ENCODE measurements at regions not wholly inside any gene's neighbourhood (a gene's known extent, or its start where the extent isn't known, plus 50 kb on each side); places are given as distances from the start of the nearest gene placed in this dataset.

DNA sequence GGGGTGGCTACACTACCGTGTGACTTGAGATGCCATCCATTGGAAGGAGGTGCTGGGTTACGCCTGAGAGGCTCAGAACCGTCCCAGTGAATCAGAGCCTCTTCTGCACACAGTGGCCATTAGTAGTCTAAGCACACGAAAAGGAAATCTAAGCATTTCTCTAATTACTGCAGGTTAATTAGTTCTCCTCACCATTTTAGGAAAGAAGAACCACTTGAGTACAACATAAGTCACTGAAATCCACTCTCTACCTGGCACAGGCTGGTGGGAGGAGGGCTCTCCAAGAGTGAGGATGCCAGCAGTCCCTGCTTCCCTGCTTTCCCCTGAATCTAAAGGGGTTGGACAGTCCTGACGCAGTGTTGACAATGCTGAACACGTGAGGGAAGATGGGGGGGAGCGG, 606.3 kb downstream of the NPHP4 start:
- no peak for DNase-seq (ENCODE audit: low read depth in 2 of 2)

DNA sequence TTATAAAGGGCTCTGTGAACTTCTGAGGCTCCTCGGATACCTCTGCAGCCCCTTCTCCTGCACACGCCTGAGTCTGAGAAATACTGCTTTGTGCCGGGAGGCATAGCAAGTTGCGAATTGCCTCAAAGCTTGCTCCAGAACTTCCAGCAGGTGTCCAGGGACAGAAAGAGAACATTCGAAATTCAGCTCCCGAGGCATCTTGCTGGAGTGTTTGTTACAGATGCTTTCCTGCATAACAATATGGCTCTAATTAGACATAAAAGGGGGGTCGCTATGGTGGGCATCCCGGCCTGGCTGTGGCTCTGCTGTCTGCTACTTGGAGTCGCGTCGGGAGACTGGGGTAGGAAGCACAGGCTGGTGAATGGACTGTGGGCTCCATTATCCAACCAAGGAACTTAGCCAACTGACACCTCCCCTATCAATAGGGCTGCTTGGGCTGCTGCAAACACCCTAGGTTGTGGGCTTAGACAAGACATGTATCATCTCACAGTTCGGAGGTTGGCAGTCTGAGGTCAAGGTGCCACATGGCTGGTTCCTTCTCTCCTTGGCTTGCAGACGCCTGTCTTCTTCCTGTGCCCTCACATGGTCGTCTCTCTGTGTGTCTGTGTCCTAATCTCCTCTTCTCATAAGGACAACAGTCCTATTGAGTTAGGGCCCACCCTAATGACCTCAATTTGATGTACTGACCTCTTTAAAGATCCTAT, 607.0 kb downstream of the NPHP4 start:
- no peak for DNase-seq (ENCODE audit: low read depth in 2 of 2)

DNA sequence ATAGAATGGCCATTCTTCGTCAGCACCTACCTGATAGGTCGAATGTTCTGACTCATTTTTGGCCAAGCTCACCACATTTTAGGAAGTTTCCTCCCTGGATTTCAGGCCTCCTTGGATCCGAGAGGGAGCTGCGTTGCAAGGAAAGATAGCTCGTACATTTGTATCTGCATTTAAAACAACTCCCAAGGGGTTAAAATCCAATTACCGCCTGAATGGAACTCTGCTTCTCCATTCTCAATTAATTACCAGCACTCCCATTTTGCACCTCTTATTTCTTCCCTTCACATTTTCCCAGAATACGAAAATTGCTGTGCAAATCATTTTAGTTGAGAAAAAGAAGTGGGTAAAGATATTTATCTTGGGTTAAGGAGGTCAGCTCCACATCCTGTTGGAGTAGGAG, 610.7 kb downstream of the NPHP4 start:
- DNase-seq (ENCODE audit: low read depth in 2 of 2) = no peak

DNA sequence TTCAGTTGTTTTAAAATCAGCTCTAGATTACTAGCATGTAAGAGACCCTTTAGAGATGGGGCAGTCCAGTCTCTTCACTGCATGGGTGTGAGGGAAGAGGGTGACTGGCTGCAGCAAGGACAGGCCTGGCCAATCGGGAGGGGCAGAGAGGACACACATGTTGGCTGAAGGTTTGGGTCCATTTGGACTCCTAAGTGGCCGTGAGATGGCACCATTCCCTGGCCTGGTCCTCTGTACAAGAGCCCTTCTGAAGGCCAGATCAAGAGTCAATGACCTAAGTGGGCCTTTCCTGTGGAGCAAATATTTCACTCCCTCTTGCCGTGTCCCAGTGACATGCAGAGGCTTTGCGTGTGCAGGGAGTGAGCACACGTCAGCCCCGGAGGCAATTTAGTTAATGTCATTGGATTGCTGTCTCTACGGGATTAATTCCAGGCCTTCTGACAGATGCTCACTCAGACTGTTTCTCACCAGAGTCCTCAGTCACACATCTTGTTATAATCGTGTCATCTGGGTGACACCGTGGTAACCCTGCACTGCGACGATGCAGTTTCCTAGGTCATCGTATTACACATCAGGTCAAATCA, 613.0 kb downstream of the NPHP4 start:
- no peak for DNase-seq (ENCODE audit: low read depth in 2 of 2)

DNA sequence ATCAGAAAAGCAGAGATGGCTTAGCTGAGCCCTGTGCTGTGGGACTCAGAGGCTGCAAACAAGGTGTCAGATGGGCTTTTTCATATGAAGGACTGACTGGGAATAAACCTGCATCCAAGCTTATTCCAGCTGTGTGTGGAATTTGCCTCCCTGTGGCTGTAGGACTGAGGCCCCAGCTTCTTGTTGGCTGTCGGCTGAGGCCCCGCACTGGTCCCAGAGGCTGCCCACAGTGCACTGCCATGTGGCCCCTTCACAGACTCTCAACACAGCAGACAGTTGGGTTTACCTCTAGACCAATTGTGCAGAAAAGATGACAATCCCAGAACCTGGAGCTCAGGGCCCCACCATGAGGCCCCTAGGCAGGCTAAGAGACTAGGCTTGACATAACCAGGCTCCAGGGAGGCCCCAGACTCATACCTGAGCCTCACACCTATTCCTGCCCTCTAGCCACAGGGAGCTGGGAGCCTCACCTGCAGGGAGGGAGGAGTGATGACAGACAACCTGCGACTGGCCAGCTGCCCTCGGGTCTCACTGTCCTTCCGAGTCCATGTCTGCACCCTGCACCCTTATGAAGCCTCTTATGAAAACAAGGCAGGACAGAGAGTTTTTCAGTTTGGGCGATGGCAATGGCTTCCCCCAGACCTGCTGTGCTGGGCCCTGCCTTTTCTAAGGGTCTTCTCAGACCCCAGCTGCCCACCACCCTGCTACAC, 615.5 kb downstream of the NPHP4 start:
- no peak for DNase-seq (ENCODE audit: low read depth in 2 of 2)

DNA sequence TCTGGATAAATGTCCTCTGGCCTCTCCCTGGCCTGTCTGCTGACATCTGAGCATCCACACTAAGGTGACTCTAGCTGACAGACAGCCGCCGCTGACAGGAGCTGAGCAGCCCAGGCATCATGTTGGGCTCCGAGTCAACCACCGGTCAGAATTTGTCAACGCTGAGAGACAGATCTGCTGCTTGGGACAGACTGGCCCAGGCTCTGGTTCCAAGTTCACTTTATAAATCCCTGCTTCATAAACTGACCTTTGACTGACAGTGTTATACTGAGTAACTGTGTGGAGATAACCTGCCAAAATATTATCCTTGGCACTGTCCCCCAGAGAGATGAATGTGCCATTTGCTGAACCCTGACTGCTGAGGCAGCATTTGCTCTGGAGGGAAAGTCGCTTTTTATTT, 616.7 kb downstream of the NPHP4 start:
- DNase-seq (ENCODE audit: low read depth in 2 of 2) = no peak

DNA sequence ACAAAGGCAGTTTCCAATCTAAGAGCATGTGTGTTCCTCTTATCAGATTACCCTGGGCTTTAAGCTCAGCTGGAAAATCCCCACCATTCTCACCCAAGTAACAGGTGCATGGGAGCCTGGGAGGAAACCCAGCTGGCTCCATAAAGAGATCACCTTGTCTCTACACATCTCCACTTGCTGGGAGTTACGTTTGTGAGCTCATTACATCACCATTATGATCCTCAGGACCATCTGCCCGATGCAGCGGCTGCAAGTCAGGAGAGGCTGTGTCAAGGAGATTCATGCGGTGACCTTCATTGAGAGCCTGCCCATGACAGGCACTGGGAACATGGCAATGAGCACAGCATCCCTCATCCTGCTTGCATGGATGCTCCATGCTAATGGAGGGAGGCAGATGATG, 618.0 kb downstream of the NPHP4 start:
- no peak for DNase-seq (ENCODE audit: low read depth in 2 of 2)

DNA sequence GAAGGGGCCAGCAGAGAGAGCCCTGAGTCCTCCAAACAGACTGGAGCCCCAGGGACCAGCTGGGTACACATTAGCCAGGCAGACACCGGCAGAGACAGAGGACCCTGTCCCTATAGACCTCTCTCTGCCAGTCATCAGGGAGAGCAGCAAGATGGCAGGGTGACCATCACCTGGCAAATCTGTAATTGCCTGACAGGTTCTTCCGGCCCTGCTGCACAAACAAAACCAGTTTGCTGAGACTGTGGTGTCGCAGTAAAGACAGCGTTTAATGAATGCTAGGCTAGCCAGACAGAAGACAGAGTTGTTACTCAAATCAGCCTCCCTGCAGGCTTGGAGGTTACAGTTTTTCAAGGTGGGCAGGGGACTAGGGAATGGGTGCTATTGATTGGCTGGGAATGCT, 618.9 kb downstream of the NPHP4 start:
- no peak for DNase-seq (ENCODE audit: low read depth in 2 of 2)

DNA sequence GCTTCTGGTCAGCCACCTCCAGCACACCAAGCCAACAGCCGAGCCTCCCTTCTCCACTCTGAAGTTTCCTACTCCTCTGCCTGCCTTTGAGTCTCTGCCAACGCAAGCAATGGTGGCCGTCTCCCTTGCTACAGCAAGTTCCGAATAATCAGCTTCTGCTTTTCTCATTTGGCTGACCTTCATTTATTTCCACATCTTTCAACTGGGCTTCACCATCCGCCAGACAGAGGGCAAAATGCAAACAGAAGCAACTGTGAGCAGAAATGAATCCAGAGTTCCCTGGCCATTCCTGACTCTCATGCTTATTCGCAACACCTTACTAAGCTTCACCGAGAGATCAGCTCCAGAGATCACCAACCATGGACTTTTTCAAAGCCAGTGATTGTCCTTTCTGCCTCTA, 621.0 kb downstream of the NPHP4 start:
- no peak for DNase-seq (ENCODE audit: low read depth in 2 of 2)

DNA sequence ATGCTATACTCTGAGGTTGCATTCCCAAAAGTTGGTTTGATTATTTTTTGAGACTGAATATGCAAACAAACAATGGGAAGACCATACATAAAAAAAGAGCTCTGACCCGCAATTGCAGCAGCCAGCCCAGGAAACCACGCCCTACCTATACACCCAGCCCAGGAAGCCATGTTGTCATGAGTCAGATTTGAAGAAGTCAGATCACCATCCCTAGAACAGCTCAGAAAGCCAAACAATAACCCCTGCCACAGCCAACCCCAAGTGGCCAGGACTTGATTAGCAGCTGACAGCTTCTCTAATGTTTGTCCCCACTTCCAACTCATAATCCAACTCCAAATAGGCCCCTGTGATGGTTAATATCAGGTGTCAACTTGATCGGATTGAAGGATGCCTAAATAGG, 621.9 kb downstream of the NPHP4 start:
- no peak for DNase-seq (ENCODE audit: low read depth in 2 of 2)

DNA sequence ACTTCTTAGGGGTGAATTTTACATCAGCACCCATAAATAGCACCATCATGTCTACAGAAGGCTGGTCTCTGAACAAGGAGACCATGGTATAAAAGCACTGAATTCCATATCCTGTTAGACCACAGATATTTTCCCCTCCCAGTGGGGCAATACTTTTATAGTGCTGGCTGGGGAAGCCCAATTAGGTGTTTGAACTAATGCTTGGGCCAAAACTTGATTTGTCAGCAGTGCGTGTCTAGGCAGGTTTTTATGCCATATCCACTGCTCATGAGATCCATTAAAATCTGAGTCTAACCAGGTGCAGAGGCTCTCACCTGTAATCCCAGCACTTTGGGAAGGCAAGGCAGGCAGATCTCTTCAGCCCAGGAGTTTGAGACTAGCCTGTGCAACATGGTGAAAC, 623.0 kb downstream of the NPHP4 start:
- DNase-seq (ENCODE audit: low read depth in 2 of 2) = no peak

DNA sequence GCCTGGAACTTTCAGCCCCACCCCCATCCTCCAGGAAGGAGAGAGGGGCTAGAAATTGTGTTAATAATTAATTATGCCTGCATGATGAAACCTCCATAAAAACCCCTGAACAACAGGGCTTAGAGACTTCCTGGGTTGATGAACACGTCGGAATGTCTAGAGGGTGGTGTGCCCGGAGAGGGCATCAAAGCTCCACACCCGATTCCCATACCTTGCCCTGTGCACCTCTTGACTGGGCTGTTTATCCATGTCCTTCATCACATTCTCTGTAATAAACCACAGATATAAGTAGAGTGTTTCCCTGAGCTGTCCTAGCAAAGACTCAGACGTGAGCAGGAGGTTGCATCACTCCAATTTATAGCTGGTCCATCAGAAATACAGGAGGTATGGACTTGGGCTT, 624.0 kb downstream of the NPHP4 start:
- no peak for DNase-seq (ENCODE audit: low read depth in 2 of 2)

DNA sequence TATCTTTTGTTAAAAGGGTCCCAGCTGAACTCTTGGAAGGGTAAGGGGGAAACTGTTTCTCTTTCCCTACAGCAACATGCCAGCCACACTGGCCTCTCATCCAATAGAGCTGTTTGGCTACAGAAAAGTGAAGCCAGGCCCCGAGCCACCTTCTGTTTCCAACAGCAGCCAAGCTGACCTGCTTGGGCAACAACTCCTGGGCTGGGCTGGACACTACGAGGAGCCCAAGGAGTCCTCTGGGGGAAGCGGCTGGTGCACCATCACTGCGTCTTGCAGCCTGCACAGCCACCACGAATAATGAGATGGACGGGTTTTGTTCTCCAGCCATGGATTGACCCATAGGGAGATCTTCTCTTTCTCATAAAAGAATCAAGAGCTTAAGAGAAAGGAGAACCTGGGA, 624.9 kb downstream of the NPHP4 start:
- no peak for DNase-seq (ENCODE audit: low read depth in 2 of 2)

DNA sequence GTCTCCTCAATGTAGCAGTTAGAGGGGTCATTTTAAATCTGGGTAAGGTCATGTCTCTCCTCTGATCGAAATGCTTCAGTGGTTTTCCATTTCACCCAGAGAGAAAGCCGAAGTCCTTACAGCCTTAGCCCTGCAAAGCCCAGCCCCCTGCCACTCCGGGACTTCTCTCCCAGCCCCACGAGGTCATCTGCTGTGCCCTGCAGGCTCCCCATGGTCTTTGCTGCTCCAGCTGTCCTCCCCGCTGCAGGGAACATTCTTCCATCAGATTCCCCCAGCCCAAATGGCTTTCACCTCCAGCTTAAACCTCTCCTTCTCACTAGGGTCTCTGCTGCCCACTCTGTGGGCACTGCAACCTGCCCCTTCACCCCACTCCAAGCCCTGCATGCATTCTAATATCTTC, 626.5 kb downstream of the NPHP4 start:
- no peak for DNase-seq (ENCODE audit: low read depth in 2 of 2)

DNA sequence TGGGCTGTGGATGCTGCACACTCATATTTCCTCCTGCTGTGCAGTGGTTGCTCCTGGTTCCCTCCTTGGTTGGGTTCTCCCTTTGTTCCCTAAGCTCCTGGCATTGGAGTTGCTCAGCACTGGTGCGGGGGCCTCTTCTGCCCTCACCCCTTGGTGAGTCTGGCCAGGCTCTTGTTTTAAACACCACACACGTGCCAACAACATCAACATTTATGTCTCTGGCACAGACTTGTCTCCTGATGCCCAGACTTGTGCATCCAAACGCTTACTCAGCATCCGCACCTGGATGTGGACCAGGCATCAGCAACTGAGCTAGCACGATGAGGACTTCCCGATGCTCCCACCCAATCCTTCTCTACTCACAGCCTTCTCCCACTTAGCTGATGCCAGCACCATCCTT, 627.6 kb downstream of the NPHP4 start:
- no peak for DNase-seq (ENCODE audit: low read depth in 2 of 2)

DNA sequence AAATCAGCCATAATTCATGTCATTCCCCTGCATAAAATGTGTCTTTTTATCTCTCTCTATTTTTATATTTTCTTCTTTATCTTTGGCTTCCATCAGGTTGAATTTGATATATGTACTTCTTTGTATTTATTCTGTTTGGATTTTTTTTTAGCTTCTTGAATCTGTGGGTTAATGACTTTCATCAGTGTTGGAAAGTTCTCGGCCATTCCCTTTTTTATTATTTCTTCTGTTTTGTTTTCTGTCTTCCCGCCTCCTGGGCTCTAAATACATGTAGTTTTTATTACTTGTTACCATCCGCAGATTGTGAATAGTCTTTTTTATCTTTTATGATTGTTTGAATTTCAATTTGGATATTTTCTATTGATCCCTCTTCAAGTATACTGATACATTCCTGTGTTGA, 637.5 kb downstream of the NPHP4 start:
- no peak for DNase-seq (ENCODE audit: low read depth in 2 of 2)

DNA sequence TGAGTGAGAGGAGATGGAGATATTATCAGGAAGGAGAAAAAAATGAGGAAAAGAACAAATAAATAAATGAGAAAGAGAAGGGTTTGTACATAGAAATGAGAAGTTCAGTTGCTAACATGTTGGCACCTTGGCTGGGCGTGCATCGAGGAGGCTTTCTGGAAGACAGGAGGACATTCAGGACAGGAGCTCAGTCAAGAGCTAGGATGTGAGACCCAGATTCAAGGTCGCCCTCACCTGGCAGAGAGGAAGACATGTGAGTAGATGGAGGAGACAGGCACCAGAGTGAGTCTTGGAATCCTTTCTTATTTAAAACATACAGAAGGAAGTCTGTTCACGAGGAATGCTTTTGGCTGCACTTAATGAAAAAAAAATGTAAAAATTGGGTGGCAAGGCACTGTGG, 640.9 kb downstream of the NPHP4 start:
- no peak for DNase-seq (ENCODE audit: low read depth in 2 of 2)

DNA sequence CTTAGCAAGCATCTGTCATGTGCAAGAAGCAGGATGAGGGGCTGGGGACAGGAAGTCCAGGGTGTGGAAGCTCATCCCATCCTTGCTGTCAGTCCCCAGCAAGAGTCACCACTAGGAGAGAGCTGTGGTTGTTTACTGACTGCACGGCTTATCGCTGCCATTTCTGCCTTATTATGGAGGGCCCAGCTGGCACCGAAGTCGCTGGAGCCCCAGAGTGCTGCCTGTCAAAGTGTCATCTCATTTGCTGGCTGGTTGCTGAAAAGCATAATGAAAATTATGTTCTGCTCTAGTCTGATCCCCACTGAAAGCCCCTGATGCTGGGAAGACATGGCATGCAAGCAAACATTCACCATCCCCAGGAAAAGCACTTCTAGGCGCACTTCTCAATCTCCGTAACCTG, 642.7 kb downstream of the NPHP4 start:
- DNase-seq (ENCODE audit: low read depth in 2 of 2) = no peak

DNA sequence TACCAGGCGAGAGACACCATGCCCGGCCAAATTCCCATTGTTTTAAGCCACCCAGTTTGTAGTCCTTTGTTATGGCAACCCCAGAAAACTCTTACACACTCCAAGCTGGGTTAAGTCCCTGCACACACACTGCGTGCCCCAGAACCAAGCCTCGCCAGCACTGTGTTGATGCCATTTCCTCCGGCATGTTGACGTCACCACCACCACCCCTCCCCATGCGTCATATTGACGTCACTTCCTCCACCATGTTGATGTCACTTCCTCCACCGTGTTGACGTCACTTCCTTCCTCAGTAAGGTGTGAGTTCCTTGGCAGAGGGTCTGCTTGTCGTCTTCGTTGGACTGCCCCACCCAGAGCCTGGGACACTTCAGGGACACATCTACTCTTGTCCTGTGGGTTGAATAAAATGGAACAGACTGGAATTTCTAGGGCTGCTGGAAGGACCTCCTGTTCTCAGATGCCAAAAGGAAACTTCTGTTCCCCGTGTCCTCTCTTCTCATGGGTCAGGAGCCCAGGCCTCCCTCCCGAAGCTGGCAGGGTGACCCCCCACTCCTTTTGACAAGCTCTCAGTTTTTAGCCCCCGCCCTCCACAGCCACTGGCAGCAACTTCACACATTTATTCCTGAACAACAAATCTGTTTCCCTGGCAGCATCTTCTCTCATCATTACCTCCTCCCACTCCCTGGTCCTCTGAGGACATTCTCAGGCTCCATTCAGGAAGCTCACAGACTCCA, 643.3 kb downstream of the NPHP4 start:
- no peak for DNase-seq (ENCODE audit: low read depth in 2 of 2)

DNA sequence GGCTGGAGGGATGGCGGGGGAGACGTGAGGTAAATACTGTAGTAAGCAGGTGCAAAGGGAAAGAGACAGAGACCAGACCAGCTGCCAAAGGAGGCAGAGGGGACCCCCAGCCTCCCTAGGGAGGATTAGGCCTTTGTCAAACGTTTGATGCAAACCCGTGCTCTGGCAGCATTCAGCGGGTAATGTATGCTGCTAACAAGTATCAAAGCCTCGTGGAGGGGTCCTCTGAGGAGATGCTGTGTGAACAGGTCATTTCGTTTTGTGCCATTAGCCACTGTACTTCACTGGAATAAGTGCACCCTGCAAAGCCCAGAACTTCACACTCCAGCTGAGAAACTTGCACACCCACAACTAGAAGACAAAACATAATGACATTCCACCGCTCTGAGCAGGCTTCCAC, 644.5 kb downstream of the NPHP4 start:
- no peak for DNase-seq (ENCODE audit: low read depth in 2 of 2)

DNA sequence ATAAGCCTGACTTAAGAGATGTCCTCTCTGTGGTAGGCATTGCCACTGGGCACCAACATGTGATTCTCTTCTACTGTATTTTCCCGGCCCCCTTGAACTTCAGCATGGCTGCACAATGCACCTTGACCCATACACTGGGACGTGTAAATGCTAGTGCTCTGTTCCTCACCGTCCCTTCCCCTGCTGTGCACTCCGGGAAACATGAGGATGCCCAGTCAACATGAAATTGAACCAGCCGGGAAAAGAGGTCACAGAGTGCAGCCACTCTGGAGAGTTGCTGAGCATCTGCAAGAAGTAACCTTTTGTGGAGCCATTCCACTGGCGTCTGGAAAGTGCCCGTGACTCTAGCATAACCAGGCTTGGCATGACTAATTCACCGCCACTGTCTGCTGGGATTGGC, 646.7 kb downstream of the NPHP4 start:
- DNase-seq (ENCODE audit: low read depth in 2 of 2) = no peak

DNA sequence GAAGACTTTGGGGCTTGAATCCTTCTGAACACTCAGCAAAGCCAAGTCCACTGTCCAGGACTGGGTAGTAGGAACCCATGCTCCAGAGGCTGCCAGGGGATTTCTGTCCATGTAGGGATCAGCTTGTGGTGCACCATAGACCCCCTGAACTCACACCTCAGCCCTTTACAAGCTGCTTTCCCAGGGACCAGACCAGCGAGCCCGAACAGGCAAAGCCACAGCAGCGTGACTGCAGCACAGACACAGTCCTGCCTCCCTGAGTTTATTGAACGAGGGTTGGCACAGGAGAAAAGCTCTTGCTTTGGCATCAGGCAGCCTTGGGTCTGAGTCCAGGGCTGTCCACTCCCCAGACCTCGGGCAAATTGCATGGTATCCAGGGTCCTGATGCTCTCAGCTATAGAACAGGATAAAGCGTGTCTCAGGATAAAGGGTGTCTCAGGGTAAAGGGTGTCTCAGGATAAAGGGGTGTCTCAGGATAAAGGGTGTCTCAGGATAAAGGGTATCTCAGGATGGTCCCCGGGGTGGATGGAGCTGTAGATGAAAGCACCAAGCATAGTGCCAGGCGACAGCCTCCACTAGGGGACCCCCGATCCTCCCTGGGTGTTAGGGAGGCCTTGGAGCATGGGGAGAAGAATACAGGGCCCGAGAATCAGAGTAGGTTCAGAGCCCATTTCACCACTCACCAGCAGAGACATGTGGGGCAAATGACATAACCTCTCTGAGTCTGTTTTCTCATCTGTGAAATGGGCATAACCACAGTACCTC, 648.8 kb downstream of the NPHP4 start:
- DNase-seq (ENCODE audit: low read depth in 2 of 2) = no peak

All from stimulated activated CD4-positive, alpha-beta T cell treated with anti-CD3 and anti-CD28 coated beads, Interleukin-15, amount 100 ng/mL, for 48 hours (primary cell).